Fibroblast of lung (primary cell): ENCODE measurements at regions not wholly inside any gene's neighbourhood (a gene's known extent, or its start where the extent isn't known, plus 50 kb on each side); places are given as distances from the start of the nearest gene placed in this dataset.

Experiments used
- DNase-seq, 2 donors: peaks; one replicate each; pipeline versions ENCODE4 v3.0.0 to v3.0.0-alpha.2; 2010; ENCODE audit warnings: low read depth in 2 of 2
- H2AFZ ChIP-seq: 2 replicates; pipeline ENCODE4 v1.5.1; 2012; ENCODE audit warnings: low read length, control low read depth, inconsistent platforms
- H3K27ac ChIP-seq: 2 replicates; pipeline ENCODE4 v1.5.1; 2011; ENCODE audit warnings: low read length, control low read depth; ENCODE audit not compliant: insufficient read depth
- H3K27me3 ChIP-seq: 2 replicates; pipeline ENCODE4 v1.5.1; 2011; ENCODE audit warnings: mild to moderate bottlenecking, low read length; ENCODE audit not compliant: control insufficient read depth, insufficient read depth
- H3K36me3 ChIP-seq: 2 replicates; pipeline ENCODE4 v1.5.1; 2011; ENCODE audit warnings: low read length; ENCODE audit not compliant: control insufficient read depth, insufficient read depth
- H3K4me1 ChIP-seq: 2 replicates; pipeline ENCODE4 v1.5.1; 2011; ENCODE audit warnings: low read length; ENCODE audit not compliant: control insufficient read depth, insufficient read depth; ENCODE audit errors: extremely low read depth
- H3K4me2 ChIP-seq: 2 replicates; pipeline ENCODE4 v1.5.1; 2011; ENCODE audit warnings: low read length, control low read depth; ENCODE audit not compliant: insufficient read depth; ENCODE audit errors: extremely low read depth
- H3K4me3 ChIP-seq, 4 experiments: fragments of 200-600 bp in 1 of 4; sonication (generic) in 1 of 4; replicated peaks in 1 of 4; 2 replicates each; pipeline ENCODE4 v1.5.1; 2011 to 2016; ENCODE audit warnings: low read length in 4 of 4, low read depth in 3 of 4, mild to moderate bottlenecking in 3 of 4, control low read depth in 2 of 4, inconsistent platforms in 1 of 4, mixed read lengths in 1 of 4; ENCODE audit not compliant: insufficient read depth in 1 of 4; ENCODE audit errors: control extremely low read depth in 1 of 4
- H3K79me2 ChIP-seq: 2 replicates; pipeline ENCODE4 v1.5.1; 2012; ENCODE audit warnings: mild to moderate bottlenecking, low read length, inconsistent platforms; ENCODE audit not compliant: control insufficient read depth, insufficient read depth
- H3K9ac ChIP-seq: 2 replicates; pipeline ENCODE4 v1.5.1; 2011; ENCODE audit warnings: mild to moderate bottlenecking, low read length, control low read depth; ENCODE audit not compliant: insufficient read depth
- H3K9me3 ChIP-seq: 2 replicates; pipeline ENCODE4 v1.5.1; 2012; ENCODE audit warnings: low read depth, low read length; ENCODE audit not compliant: control insufficient read depth, insufficient read depth
- H4K20me1 ChIP-seq: 2 replicates; pipeline ENCODE4 v1.5.1; 2011; ENCODE audit warnings: low read length; ENCODE audit not compliant: control insufficient read depth, insufficient read depth; ENCODE audit errors: extremely low read depth
- EZH2 ChIP-seq: IDR thresholded peaks from 2 replicates; pipeline ENCODE4 v1.5.1; 2012; ENCODE audit warnings: low read length, control low read depth, mild to moderate bottlenecking; ENCODE audit errors: missing control alignments
- TF ChIP-seq, protein P1 (sequence below), 2 donors: IDR thresholded peaks in 1 of 2; conservative IDR thresholded peaks in 1 of 2; 1 replicate in 1 of 2; 2 replicates in 1 of 2; pipeline ENCODE4 v1.5.1; 2011 to 2012; ENCODE audit warnings: low read length in 2 of 2, control low read depth in 1 of 2, inconsistent platforms in 1 of 2, low read depth in 1 of 2, mild to moderate bottlenecking in 1 of 2

DNA sequence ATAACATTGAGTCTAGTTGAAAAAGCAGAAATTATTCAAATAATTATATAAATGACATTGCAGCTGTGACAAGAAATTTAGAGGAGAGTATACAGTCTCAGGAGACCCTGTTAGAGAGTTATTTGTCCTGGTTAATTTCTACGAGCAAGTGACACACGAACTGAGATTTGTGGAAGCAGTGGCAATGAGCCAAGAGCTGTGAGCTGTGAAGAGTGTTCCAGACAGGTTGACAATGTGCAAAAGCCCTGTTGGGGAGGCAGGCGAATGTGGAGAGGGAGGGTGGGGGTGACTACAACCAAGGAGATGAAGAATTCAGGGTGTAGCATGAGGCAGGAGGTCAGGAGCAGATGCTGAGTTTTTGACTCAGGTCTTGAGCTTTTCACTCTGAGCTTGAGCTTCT lies 620.2 kb upstream of the TENM4 start:
- Histone ChIP-seq H3K4me2 (no peak overlapping the region), H3K27ac (no peak overlapping the region), H4K20me1 (no peaks in the 10 kb centered on the region), H3K9ac (no peak overlapping the region), H3K4me1 (no peaks in the 10 kb centered on the region), H2AFZ (no peak overlapping the region), H3K36me3 (no peaks in the 10 kb centered on the region), H3K4me3 (no peak overlapping the region), H3K9me3 (no peaks in the 10 kb centered on the region), H3K27me3 (no peaks in the 10 kb centered on the region), H3K79me2 (no peaks in the 10 kb centered on the region)
- TF ChIP-seq, protein P1, sequence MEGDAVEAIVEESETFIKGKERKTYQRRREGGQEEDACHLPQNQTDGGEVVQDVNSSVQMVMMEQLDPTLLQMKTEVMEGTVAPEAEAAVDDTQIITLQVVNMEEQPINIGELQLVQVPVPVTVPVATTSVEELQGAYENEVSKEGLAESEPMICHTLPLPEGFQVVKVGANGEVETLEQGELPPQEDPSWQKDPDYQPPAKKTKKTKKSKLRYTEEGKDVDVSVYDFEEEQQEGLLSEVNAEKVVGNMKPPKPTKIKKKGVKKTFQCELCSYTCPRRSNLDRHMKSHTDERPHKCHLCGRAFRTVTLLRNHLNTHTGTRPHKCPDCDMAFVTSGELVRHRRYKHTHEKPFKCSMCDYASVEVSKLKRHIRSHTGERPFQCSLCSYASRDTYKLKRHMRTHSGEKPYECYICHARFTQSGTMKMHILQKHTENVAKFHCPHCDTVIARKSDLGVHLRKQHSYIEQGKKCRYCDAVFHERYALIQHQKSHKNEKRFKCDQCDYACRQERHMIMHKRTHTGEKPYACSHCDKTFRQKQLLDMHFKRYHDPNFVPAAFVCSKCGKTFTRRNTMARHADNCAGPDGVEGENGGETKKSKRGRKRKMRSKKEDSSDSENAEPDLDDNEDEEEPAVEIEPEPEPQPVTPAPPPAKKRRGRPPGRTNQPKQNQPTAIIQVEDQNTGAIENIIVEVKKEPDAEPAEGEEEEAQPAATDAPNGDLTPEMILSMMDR (conservative IDR thresholded peaks at IDR 0.05 in 1 of 2, IDR thresholded peaks at IDR 0.05 in 1 of 2; ENCODE audit: low read depth in 1 of 2, low read length in 2 of 2): no peak
- no peak for TF ChIP-seq EZH2
- DNase-seq: no peak

DNA sequence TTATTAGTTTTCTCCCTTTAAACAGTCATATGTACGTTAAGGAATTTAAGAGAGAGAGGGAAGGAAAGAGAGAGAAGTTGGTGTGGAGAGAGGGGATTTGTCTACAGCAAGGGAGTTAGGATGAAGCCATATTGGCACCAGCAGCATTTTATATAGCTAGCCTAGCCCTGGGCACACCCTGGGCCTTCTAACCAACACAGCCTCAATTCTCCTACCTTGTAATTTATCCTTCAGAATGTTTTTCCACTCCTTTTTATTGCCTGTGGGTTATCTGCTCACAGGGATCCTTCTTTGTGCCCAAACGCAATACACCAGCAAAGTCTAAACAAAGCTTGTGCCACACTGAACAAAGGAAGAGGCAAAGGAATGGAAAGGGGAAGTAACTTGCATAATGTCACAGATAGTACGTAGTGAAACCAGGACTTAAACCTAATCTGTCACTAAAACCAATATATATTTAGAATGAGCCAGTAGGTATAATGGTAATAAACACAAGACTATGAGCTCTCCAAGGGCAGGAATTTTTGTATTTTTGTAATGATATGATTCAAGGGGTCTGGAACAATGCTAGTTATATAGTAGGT lies 613.8 kb upstream of the TENM4 start:
- Histone ChIP-seq H3K4me2 (no peak overlapping the region), H2AFZ (no peak overlapping the region), H4K20me1 (no peaks in the 10 kb centered on the region), H3K27ac (no peak overlapping the region), H3K36me3 (no peaks in the 10 kb centered on the region), H3K9ac (no peak overlapping the region), H3K9me3 (no peaks in the 10 kb centered on the region), H3K27me3 (no peaks in the 10 kb centered on the region), H3K4me3 (no peak overlapping the region), H3K79me2 (no peaks in the 10 kb centered on the region), H3K4me1 (no peaks in the 10 kb centered on the region)
- DNase-seq: no peak
- TF ChIP-seq, protein P1 (conservative IDR thresholded peaks at IDR 0.05 in 1 of 2, IDR thresholded peaks at IDR 0.05 in 1 of 2; ENCODE audit: low read depth in 1 of 2, low read length in 2 of 2): no peak
- TF ChIP-seq EZH2: no peak

DNA sequence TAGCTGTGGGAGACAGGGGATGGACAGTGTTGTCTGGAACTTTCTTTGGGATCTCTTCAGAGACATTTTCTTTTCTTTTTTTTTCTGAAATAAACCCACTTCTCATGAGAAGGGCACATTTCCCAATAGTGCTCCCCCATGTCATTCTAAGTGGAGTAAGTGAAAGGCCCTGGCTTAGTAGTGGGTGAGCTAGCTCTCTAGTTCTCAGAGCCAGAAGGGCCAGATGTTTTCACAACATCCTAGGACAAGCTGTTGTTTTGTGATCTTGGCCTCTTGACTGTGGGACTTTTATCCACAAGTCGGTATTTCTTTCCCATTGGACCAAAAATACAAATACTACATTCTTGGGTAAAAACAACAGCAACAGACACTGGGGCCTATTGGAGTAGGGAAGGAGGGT lies 607.7 kb upstream of the TENM4 start:
- TF ChIP-seq, protein P1 (conservative IDR thresholded peaks at IDR 0.05 in 1 of 2, IDR thresholded peaks at IDR 0.05 in 1 of 2; ENCODE audit: low read depth in 1 of 2, low read length in 2 of 2): no peak
- no peak for TF ChIP-seq EZH2
- Histone ChIP-seq H3K27me3 (no peaks in the 10 kb centered on the region), H3K4me3 (no peak overlapping the region), H4K20me1 (no peaks in the 10 kb centered on the region), H3K4me1 (no peaks in the 10 kb centered on the region), H2AFZ (no peak overlapping the region), H3K4me2 (no peak overlapping the region), H3K27ac (no peak overlapping the region), H3K9ac (no peak overlapping the region), H3K79me2 (no peaks in the 10 kb centered on the region), H3K9me3 (no peaks in the 10 kb centered on the region), H3K36me3 (no peaks in the 10 kb centered on the region)
- no peak for DNase-seq
